ENCODE measurements at regions not wholly inside any gene's neighbourhood (a gene's known extent, or its start where the extent isn't known, plus 50 kb on each side); places are given as distances from the start of the nearest gene placed in this dataset.

DNA sequence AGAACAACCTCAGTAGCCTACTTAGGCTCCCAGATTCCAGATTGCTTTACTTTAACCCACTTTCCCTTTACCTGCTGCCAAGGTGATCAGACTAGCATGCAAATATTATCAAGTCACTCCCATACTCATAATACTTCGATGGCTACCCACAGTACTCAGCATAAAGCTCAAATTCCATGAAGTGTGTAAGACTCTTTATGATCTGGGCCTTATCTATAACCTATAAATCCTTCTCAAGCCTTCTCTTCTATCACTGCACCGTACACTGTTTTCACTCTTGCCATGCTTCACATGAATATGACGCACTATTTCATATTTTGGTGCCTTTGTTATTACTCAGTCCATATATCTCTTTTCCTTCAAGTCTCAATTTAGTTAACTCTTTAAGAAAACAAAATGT is 135.2 kb upstream of the TARS1 start:
- H3K79me2 ChIP-seq (replicated peaks; ENCODE audit: insufficient read depth, low read length), result no peaks in the 10 kb centered on the region
- H3K9me3 ChIP-seq (ENCODE audit: low read length), result no peaks in the 10 kb centered on the region
- no peaks in the 10 kb centered on the region for H4K20me1 ChIP-seq (ENCODE audit: insufficient read depth)
- no peak overlapping the region for H3K9ac ChIP-seq (ENCODE audit: low read length)
- no peak overlapping the region for H3K4me3 ChIP-seq (ENCODE audit: low read length)
- no peaks in the 10 kb centered on the region for H3K27me3 ChIP-seq (ENCODE audit: insufficient read depth, low read depth, low read length)
- no peaks in the 10 kb centered on the region for H3K9me2 ChIP-seq (ENCODE audit: insufficient read depth, low read length)
- no peaks in the 10 kb centered on the region for H3F3A ChIP-seq (ENCODE audit: insufficient read depth, low read length, poor library complexity, severe bottlenecking)
- H2AFZ ChIP-seq (ENCODE audit: low read depth, low read length), result no peak overlapping the region
- H3K27ac ChIP-seq (ENCODE audit: low read length), result no peak overlapping the region
- H3K4me2 ChIP-seq (ENCODE audit: low read length), result no peak overlapping the region
- no peaks in the 10 kb centered on the region for H3K36me3 ChIP-seq (ENCODE audit: insufficient read depth, low read length)
- TF ChIP-seq POLR2AphosphoS5 (IDR thresholded peaks at IDR 0.05), result no peak
- TF ChIP-seq TAF1 (IDR thresholded peaks at IDR 0.05; ENCODE audit: low read depth), result no peak
- no peak for TF ChIP-seq REST (IDR thresholded peaks at IDR 0.05; ENCODE audit: borderline replicate concordance)
- no peak for TF ChIP-seq MXI1 (conservative IDR thresholded peaks at IDR 0.05; ENCODE audit: poor library complexity, severe bottlenecking)
- TF ChIP-seq SMC3 (conservative IDR thresholded peaks at IDR 0.05; ENCODE audit: poor library complexity), result no peak
- no peak for TF ChIP-seq EP300 (conservative IDR thresholded peaks at IDR 0.05; ENCODE audit: poor library complexity, severe bottlenecking)
- no peak for TF ChIP-seq CTCF (IDR thresholded peaks at IDR 0.05; ENCODE audit: poor library complexity, severe bottlenecking)
- no peak for TF ChIP-seq RAD21 (conservative IDR thresholded peaks at IDR 0.05)
- TF ChIP-seq EZH2 (IDR thresholded peaks at IDR 0.05; ENCODE audit: borderline replicate concordance, insufficient read depth, low read length, poor library complexity, severe bottlenecking), result no peak

- Histone ChIP-seq H3K9me2 (ENCODE audit: insufficient read depth, low read length) (no peaks in the 10 kb centered on the region), H3K4me2 (ENCODE audit: low read length) (no peak overlapping the region), H3F3A (ENCODE audit: insufficient read depth, low read length, poor library complexity, severe bottlenecking) (no peaks in the 10 kb centered on the region), H3K27me3 (ENCODE audit: insufficient read depth, low read depth, low read length) (no peaks in the 10 kb centered on the region), H3K4me3 (ENCODE audit: low read length) (no peak overlapping the region), H3K36me3 (ENCODE audit: insufficient read depth, low read length) (no peaks in the 10 kb centered on the region), H2AFZ (ENCODE audit: low read depth, low read length) (no peak overlapping the region), H3K9me3 (ENCODE audit: low read length) (no peaks in the 10 kb centered on the region), H3K27ac (ENCODE audit: low read length) (no peak overlapping the region), H3K79me2 (replicated peaks; ENCODE audit: insufficient read depth, low read length) (no peaks in the 10 kb centered on the region), H3K9ac (ENCODE audit: low read length) (no peak overlapping the region), H4K20me1 (ENCODE audit: insufficient read depth) (no peaks in the 10 kb centered on the region)
- TF ChIP-seq EP300 (conservative IDR thresholded peaks at IDR 0.05; ENCODE audit: poor library complexity, severe bottlenecking), result no peak
These were observed 134.0 kb upstream of the TARS1 start for GRCh38 chr5:33306758-33307157.

DNA sequence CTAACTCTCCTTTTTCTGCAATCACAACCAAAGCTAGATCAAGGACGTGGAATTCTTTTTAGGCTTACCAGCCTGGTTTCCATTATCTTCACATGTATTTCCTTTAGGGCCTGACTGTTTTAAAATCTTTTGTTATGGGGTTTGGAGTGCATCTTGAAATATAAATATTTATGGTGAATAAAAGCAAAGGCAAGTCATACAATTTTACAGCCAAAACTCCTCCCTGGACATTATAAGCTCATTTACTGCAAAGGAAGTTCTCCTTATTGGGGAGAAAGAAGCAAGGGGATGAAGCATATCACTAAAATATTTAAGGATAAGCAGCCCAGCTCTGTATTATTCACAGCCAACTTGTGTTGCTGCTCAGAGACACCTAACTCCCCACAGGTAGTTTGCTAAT is 132.2 kb upstream of the TARS1 start:
- H3K4me2 ChIP-seq (ENCODE audit: low read length), result no peak overlapping the region
- H3K27ac ChIP-seq (ENCODE audit: low read length), result no peak overlapping the region
- H2AFZ ChIP-seq (ENCODE audit: low read depth, low read length), result no peak overlapping the region
- no peak overlapping the region for H3K4me3 ChIP-seq (ENCODE audit: low read length)
- H3K27me3 ChIP-seq (ENCODE audit: insufficient read depth, low read depth, low read length), result no peaks in the 10 kb centered on the region
- H3K9me2 ChIP-seq (ENCODE audit: insufficient read depth, low read length), result no peaks in the 10 kb centered on the region
- H3K79me2 ChIP-seq (replicated peaks; ENCODE audit: insufficient read depth, low read length), result no peaks in the 10 kb centered on the region
- no peaks in the 10 kb centered on the region for H3K9me3 ChIP-seq (ENCODE audit: low read length)
- H3F3A ChIP-seq (ENCODE audit: insufficient read depth, low read length, poor library complexity, severe bottlenecking), result no peaks in the 10 kb centered on the region
- TF ChIP-seq POLR2AphosphoS5 (IDR thresholded peaks at IDR 0.05) (no peak), EZH2 (IDR thresholded peaks at IDR 0.05; ENCODE audit: borderline replicate concordance, insufficient read depth, low read length, poor library complexity, severe bottlenecking) (no peak), RAD21 (conservative IDR thresholded peaks at IDR 0.05) (no peak), CTCF (IDR thresholded peaks at IDR 0.05; ENCODE audit: poor library complexity, severe bottlenecking) (no peak), EP300 (conservative IDR thresholded peaks at IDR 0.05; ENCODE audit: poor library complexity, severe bottlenecking) (no peak), SMC3 (conservative IDR thresholded peaks at IDR 0.05; ENCODE audit: poor library complexity) (no peak), MXI1 (conservative IDR thresholded peaks at IDR 0.05; ENCODE audit: poor library complexity, severe bottlenecking) (no peak), TAF1 (IDR thresholded peaks at IDR 0.05; ENCODE audit: low read depth) (no peak), REST (IDR thresholded peaks at IDR 0.05; ENCODE audit: borderline replicate concordance) (no peak)
- no peaks in the 10 kb centered on the region for H4K20me1 ChIP-seq (ENCODE audit: insufficient read depth)
- no peaks in the 10 kb centered on the region for H3K36me3 ChIP-seq (ENCODE audit: insufficient read depth, low read length)
- no peak overlapping the region for H3K9ac ChIP-seq (ENCODE audit: low read length)

Measured in neural cell (in vitro differentiated cells).